ENCODE measurements at regions not wholly inside any gene's neighbourhood (a gene's known extent, or its start where the extent isn't known, plus 50 kb on each side); places are given as distances from the start of the nearest gene placed in this dataset.

- H3K9me3 ChIP-seq: no peaks in the 10 kb centered on the region
- WGBS: 94% methylated on average over 3 of the region's 3 CpGs
- intact Hi-C loops (cut with DNase I): no loop called here
- DNase-seq (ENCODE audit: low spot score): no peak
- no peak overlapping the region for H3K27ac ChIP-seq
- no peak for TF ChIP-seq POLR2AphosphoS5 (IDR thresholded peaks at IDR 0.05)
- TF ChIP-seq POLR2A (IDR thresholded peaks at IDR 0.05): no peak
- no peak for TF ChIP-seq CTCF (IDR thresholded peaks at IDR 0.05)
- no peaks in the 10 kb centered on the region for H3K36me3 ChIP-seq
- H3K4me3 ChIP-seq: no peak overlapping the region
- no peaks in the 10 kb centered on the region for H3K4me1 ChIP-seq (replicated peaks)
- H3K27me3 ChIP-seq (replicated peaks; ENCODE audit: insufficient read depth): no peaks in the 10 kb centered on the region
Observed at GRCh38 chr15:91456921-91457320, 356.9 kb downstream of the SV2B start.

- Histone ChIP-seq H3K4me3 (no peak overlapping the region), H3K27ac (no peak overlapping the region), H3K4me1 (replicated peaks) (no peaks in the 10 kb centered on the region), H3K9me3 (no peaks in the 10 kb centered on the region), H3K27me3 (replicated peaks; ENCODE audit: insufficient read depth) (no peaks in the 10 kb centered on the region), H3K36me3 (no peaks in the 10 kb centered on the region)
- DNase-seq (ENCODE audit: low spot score): no peak
- intact Hi-C loops (cut with DNase I): no loop called here
- WGBS: 77% methylated on average over 3 of the region's 3 CpGs
- TF ChIP-seq POLR2A (IDR thresholded peaks at IDR 0.05) (no peak), CTCF (IDR thresholded peaks at IDR 0.05) (no peak), POLR2AphosphoS5 (IDR thresholded peaks at IDR 0.05) (no peak)
Observed at GRCh38 chr15:91461377-91461776, 361.3 kb downstream of the SV2B start.

GRCh38 chr15:91465086-91465485, 365.0 kb downstream of the SV2B start:
- intact Hi-C loops (cut with DNase I): no loop called here
- Histone ChIP-seq H3K27ac (no peak overlapping the region), H3K27me3 (replicated peaks; ENCODE audit: insufficient read depth) (peaks cover 2% of the 10 kb centered on the region), H3K4me3 (no peak overlapping the region), H3K9me3 (no peaks in the 10 kb centered on the region), H3K36me3 (no peaks in the 10 kb centered on the region), H3K4me1 (replicated peaks) (no peaks in the 10 kb centered on the region)
- 82% methylated on average over 4 of the region's 4 CpGs for WGBS
- no peak for DNase-seq (ENCODE audit: low spot score)
- TF ChIP-seq POLR2AphosphoS5 (IDR thresholded peaks at IDR 0.05) (no peak), CTCF (IDR thresholded peaks at IDR 0.05) (no peak), POLR2A (IDR thresholded peaks at IDR 0.05) (no peak)

- TF ChIP-seq CTCF (IDR thresholded peaks at IDR 0.05) (no peak), POLR2AphosphoS5 (IDR thresholded peaks at IDR 0.05) (no peak), POLR2A (IDR thresholded peaks at IDR 0.05) (no peak)
- 42% methylated on average over 7 of the region's 7 CpGs for WGBS
Observed at GRCh38 chr15:91465696-91466095, 365.6 kb downstream of the SV2B start.

GRCh38 chr15:91468871-91469580, 369.0 kb downstream of the SV2B start:
- intact Hi-C loops (cut with DNase I): no loop called here
- H3K4me1 ChIP-seq (replicated peaks): no peaks in the 10 kb centered on the region
- WGBS: 84% methylated on average over 5 of the region's 5 CpGs
- H3K27me3 ChIP-seq (replicated peaks; ENCODE audit: insufficient read depth): peaks cover 2% of the 10 kb centered on the region
- H3K27ac ChIP-seq: no peak overlapping the region
- DNase-seq (ENCODE audit: low spot score): no peak
- TF ChIP-seq POLR2AphosphoS5 (IDR thresholded peaks at IDR 0.05) (no peak), CTCF (IDR thresholded peaks at IDR 0.05) (no peak), POLR2A (IDR thresholded peaks at IDR 0.05) (no peak)
- no peak overlapping the region for H3K4me3 ChIP-seq
- H3K9me3 ChIP-seq: no peaks in the 10 kb centered on the region
- H3K36me3 ChIP-seq: no peaks in the 10 kb centered on the region

More at GRCh38 chr15:91465696-91466095, 365.6 kb downstream of the SV2B start:
- no peak for DNase-seq (ENCODE audit: low spot score)
- no peaks in the 10 kb centered on the region for H3K4me1 ChIP-seq (replicated peaks)
- H3K36me3 ChIP-seq: no peaks in the 10 kb centered on the region
- no peak overlapping the region for H3K4me3 ChIP-seq
- H3K9me3 ChIP-seq: no peaks in the 10 kb centered on the region
- peaks cover 2% of the 10 kb centered on the region for H3K27me3 ChIP-seq (replicated peaks; ENCODE audit: insufficient read depth)
- no peak overlapping the region for H3K27ac ChIP-seq
- intact Hi-C loops (cut with DNase I): no loop called here
